Stimulated activated naive CD8-positive, alpha-beta T cell treated with anti-CD3 and anti-CD28 coated beads, Interleukin-15, Interleukin-2, amounts not matched to agents 100 U/mL and 50 U/mL, for 24 hours (primary cell): ENCODE measurements at regions not wholly inside any gene's neighbourhood (a gene's known extent, or its start where the extent isn't known, plus 50 kb on each side); places are given as distances from the start of the nearest gene placed in this dataset.
"Not testable (repeated sequence)": the region's sequence is repeated elsewhere in the genome, so short reads cannot be mapped to it uniquely, and the experiment has no call there.

ENCODE experiments used
- ATAC-seq: fragments of 150-1000 bp; cut with Tn5 transposase; one replicate; pipeline ENCODE4 v1.10.0; 2021
- DNase-seq: peaks from one replicate; pipeline ENCODE4 v3.0.0; 2021

GRCh38 chr6:163715846-163716245 is 301.3 kb downstream of the QKI start:
- ATAC-seq, result no peak

GRCh38 chr6:163714179-163714578 is 299.7 kb downstream of the QKI start:
- no peak for ATAC-seq
- DNase-seq, result no peak

More at GRCh38 chr6:163715846-163716245, 301.3 kb downstream of the QKI start:
- no peak for DNase-seq

GRCh38 chr6:163712981-163713380 is 298.5 kb downstream of the QKI start:
- ATAC-seq (no peak), DNase-seq (no peak)

DNA sequence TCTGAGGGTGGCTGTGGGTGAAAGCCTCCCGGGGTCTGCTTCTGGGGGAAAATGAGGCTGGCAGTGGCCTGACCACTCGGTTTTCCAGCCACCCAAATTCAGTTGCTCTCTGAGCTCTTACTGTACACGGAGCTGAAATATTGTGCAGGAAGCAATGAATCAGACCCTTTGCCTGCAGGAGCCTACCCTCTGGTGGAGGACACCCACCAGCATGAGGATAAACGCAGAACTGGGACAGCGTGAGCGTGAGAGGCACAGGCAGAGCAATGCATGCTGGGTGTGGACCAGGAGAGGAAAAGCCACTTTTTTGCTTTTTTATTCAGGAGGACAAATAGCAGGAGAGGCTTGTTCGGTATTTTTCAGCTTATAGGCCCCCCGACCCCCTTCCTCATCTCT is 298.0 kb downstream of the QKI start:
- ATAC-seq, result no peak
- DNase-seq, result no peak

- ATAC-seq, result no peak
- DNase-seq, result peak; percentile 13
Observed at GRCh38 chr6:163711615-163712565, 297.4 kb downstream of the QKI start.

- ATAC-seq (no peak), DNase-seq (no peak)
Observed at GRCh38 chr6:163710532-163711470, 296.3 kb downstream of the QKI start.

- no peak for ATAC-seq
- DNase-seq, result no peak
Observed at GRCh38 chr6:163709693-163710092, 295.2 kb downstream of the QKI start.

GRCh38 chr6:163709255-163709654 is 294.7 kb downstream of the QKI start:
- ATAC-seq (no peak), DNase-seq (no peak)

DNA sequence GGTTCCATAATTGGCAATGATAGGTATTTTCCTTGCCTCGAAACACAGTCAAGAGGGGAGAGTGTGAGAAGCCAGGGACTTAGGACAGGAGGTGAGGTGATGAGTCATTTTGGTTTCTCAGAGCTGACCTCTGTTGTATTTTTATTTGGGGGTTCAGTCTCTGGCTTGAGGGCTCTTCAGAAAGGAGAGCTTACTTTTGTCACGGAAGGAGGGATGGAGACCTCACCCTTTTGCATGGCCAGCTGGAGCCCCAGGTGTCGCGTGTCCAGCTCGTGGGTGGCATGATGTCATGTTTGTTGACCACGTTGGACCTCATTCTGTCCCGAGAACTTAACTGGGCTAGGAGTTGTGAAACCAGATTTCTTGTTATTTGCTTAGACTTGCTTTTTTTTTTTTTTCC is 293.9 kb downstream of the QKI start:
- no peak for ATAC-seq

DNA sequence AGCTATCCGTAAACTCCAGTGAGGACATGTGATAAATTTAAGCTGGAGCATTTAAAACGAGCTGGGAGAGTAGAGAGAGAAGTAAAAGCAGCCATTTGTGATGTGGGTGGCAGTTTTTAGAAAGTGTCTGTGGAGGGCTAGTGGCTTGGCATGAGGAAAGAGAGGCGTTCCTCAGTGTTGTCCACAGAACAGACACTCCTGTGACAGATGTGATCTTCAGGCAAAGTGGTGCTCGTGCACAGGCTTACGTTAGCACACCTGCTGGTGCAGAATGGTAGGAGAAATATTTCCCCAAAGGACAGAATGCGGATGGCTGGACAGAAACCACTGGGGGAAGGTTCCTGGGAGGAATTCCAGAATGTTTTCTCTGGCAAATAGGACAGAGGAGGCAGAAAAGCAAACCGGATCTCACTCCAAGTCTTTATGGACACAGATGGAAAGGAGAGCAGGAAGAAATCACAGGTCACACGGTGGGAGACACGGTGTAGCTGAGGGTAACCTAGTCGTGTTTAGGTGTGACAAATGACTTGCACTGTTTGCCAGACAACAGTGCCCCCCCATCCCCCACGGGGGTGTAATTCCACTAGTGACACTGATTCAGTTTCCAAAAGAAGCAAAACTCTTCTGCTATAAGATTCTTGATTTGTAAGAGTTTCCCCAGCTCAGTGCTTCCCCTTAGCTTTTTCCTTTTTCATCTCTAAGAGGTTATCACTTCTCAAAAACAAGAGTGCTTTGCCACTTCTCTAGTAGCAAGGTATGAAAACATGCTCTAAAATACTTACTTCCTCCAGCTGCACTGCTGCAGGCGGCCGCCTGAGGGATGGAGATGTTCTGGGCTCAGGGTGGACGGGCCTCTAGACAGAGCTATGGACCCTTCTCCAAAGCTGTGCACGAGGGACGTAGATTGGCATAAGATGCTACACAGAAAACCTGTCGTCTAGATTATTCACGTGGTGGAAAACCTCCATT is 293.2 kb downstream of the QKI start:
- ATAC-seq (no peak), DNase-seq (no peak)

More for the DNA sequence above, 293.9 kb downstream of the QKI start:
- no peak for DNase-seq

- ATAC-seq, result no peak
- DNase-seq, result no peak
Observed at GRCh38 chr6:163706500-163707087, 292.1 kb downstream of the QKI start.

GRCh38 chr6:163705923-163706322 is 291.4 kb downstream of the QKI start:
- ATAC-seq (no peak), DNase-seq (no peak)

- ATAC-seq (no peak), DNase-seq (no peak)
Observed at GRCh38 chr6:163702736-163703135, 288.2 kb downstream of the QKI start.

- ATAC-seq, result no peak
- no peak for DNase-seq
Observed at GRCh38 chr6:163701762-163702161, 287.2 kb downstream of the QKI start.

- no peak for DNase-seq
- no peak for ATAC-seq
Observed at GRCh38 chr6:163698086-163698485, 283.6 kb downstream of the QKI start.

GRCh38 chr6:163696311-163696710 is 281.8 kb downstream of the QKI start:
- not testable (repeated sequence) for DNase-seq, ATAC-seq

DNA sequence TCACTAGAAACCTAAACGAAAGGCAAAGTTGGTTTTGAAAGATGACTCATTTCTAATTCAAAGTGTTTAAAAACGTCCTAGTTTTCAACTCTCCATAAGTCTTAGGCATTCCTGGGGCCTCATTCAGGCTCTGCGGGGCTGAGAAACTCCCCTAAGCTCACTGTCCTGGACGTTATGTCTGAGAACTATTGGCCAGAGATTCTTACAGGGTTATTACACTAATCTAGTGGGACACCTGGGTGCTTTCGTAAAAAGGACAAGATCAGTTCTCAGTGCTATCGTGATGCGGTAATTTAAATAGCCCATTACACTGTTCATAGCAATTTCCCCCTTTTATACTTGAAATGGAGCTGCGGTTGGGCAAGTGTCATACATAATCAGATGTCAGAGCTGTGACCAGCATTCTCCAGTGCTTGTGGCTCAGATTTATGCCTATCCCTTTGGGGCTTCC is 280.9 kb downstream of the QKI start:
- DNase-seq (no peak), ATAC-seq (no peak)

DNA sequence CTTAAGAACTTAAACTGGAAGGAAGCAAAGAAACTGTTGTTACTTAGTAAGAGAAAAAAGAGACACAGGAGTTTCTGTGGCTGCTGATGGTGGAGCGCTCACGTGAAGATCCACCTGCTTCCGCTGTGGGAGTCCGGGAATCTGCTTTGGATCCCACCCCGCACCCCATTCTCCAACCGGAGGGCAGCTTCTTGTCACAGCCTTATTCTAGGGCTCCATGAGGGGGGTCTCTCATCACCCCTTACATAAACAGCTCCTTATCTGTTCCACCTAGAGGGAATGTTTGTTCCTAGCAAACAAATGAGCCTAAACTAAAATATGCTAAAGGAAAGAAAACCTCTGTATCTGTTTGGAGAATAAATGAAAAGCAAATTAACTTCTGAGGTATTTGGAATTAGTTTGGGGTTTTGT is 280.5 kb downstream of the QKI start:
- ATAC-seq, result no peak
- no peak for DNase-seq

- ATAC-seq (no peak), DNase-seq (no peak)
Observed at GRCh38 chr6:163694072-163694471, 279.6 kb downstream of the QKI start.

DNA sequence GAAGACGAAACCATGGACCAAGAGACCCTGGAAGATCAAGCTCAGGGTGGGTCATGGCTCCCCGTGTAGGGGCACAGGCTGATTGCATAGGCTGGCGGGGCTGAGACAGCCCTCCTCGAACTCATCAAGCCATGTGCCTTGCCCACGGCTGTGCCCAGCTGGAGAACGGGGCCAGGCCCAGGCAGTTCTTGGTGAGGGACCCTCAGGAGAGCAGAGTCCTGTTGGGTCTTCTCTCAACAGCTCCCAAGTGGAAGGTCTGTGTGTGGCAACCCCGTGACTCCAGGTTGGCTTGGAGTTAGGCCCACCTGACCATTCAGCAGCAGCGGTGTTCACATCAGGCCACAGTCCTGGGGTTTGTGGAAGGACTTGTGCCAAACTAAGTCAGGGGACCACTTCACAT is 276.5 kb downstream of the QKI start:
- no peak for ATAC-seq
- DNase-seq, result no peak

DNA sequence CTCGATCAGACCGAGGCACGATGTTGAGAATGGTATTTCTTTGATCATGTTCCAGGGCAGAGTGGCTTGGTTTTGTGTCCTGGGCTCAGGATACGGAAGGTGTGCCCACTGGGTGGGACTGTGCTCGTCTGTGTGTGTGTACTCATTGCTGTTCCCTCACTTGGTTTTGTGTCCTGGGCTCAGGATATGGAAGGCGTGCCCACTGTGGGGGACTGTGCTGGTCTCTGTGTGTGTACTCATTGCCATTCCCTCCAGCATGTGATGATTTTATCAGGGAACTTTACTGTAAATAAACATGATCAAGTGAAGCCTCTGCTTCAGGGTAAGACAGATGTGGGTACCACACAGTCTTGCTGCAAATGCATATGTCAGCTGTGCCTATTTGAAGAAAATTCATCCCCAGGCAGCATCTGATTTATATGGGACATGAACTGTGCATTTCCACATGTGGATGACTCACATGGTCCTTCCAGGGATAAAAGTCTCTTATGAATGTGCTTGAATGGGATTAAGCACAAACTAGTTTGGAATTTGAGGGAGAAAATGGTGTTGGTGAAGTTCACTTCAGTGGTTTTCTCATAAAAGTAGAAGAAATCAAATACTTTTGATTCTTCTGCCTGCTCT is 274.3 kb downstream of the QKI start:
- no peak for ATAC-seq
- no peak for DNase-seq
